HUES6 (cell line): ENCODE measurements at regions not wholly inside any gene's neighbourhood (a gene's known extent, or its start where the extent isn't known, plus 50 kb on each side); places are given as distances from the start of the nearest gene placed in this dataset.

Experiments
- H3K27ac ChIP-seq: 2 replicates; pipeline ENCODE4 v1.7.0; 2013; ENCODE audit warnings: low read depth, mild to moderate bottlenecking, low read length, inconsistent platforms
- H3K27me3 ChIP-seq: 2 replicates; pipeline ENCODE4 v1.6.1; 2013; ENCODE audit warnings: low read length; ENCODE audit not compliant: control insufficient read depth, insufficient read depth
- H3K36me3 ChIP-seq: 2 replicates; pipeline ENCODE4 v1.6.1; 2013; ENCODE audit warnings: low read length; ENCODE audit not compliant: control insufficient read depth, insufficient read depth
- H3K4me1 ChIP-seq: 2 replicates; pipeline ENCODE4 v1.6.1; 2013; ENCODE audit warnings: low read length; ENCODE audit not compliant: control insufficient read depth, insufficient read depth
- H3K4me3 ChIP-seq: 2 replicates; pipeline ENCODE4 v1.5.1; 2013; ENCODE audit warnings: low read depth, low read length
- H3K9ac ChIP-seq: one replicate; pipeline ENCODE4 v1.6.1; 2013; ENCODE audit warnings: mild to moderate bottlenecking, low read length
- H3K9me3 ChIP-seq: 2 replicates; pipeline ENCODE4 v1.6.1; 2013; ENCODE audit warnings: low read depth, low read length; ENCODE audit not compliant: control insufficient read depth, insufficient read depth

DNA sequence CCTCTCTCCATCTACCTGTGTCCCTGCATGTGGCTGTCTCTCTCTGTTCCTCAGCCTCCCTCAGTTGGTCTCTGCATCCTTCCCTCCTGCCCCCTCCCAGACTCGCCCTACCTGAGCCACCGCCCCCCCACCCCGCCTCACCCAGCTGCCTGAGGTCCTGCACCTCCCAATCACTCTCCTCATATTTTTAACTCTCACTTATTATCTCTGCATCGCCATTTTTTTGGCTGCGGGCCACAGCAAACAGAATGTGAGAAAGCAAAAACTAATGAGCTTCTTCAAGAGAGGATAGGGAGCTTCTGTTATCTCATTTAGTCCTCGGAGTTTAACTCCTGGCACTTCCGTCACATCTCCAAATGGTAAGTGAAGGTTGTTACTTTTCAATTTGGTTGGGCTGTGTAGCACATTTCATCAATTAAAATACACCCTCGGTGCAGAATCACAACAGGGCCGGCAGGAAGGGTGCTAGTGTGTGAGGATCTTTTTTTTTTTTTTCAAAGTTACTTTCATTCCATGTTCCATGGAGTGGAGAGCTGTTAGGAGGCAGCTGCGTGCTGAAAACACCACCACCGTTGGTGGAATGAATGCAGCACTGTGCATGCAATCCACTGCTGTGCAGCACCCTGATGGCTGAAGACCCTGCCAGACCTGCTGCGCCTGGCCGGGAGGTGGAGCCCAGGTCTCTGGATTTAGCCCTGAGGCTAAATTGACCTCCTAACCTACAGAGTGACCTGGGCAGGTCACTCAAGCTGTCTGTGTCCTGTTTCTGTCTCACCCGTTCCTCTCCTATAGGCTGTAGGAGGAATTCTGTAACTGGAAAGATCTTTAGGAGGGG lies 157.2 kb upstream of the NFIA start:
- no peaks in the 10 kb centered on the region for H3K27me3 ChIP-seq
- H3K9me3 ChIP-seq: no peaks in the 10 kb centered on the region
- H3K9ac ChIP-seq: no peak overlapping the region
- peaks cover 19% of the 10 kb centered on the region for H3K4me1 ChIP-seq
- H3K36me3 ChIP-seq: no peaks in the 10 kb centered on the region
- H3K4me3 ChIP-seq: no peak overlapping the region
- H3K27ac ChIP-seq: no peak overlapping the region

DNA sequence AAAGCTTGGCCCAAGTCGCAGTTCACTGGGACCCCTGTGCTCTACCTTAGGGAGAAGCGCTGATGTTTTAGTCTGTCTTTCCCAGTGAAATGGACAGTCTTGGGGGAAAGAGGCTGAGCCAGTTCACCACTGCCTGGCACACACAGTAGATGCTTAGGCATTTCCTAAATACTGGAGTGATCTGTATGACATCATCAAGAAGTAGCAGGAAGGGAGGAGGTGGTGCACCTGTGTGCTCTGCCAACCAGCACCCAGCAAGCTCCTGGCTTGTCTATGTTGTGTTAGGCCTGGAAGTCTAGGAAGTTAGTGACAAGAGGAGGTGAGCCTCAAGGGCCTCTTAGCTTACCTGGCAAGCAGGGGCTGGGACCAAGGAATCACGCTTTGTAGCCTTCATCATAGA lies 158.2 kb upstream of the NFIA start:
- Histone ChIP-seq H3K9me3 (no peaks in the 10 kb centered on the region), H3K36me3 (no peaks in the 10 kb centered on the region), H3K4me1 (peaks cover 19% of the 10 kb centered on the region), H3K4me3 (no peak overlapping the region), H3K9ac (no peak overlapping the region), H3K27me3 (no peaks in the 10 kb centered on the region), H3K27ac (no peak overlapping the region)

DNA sequence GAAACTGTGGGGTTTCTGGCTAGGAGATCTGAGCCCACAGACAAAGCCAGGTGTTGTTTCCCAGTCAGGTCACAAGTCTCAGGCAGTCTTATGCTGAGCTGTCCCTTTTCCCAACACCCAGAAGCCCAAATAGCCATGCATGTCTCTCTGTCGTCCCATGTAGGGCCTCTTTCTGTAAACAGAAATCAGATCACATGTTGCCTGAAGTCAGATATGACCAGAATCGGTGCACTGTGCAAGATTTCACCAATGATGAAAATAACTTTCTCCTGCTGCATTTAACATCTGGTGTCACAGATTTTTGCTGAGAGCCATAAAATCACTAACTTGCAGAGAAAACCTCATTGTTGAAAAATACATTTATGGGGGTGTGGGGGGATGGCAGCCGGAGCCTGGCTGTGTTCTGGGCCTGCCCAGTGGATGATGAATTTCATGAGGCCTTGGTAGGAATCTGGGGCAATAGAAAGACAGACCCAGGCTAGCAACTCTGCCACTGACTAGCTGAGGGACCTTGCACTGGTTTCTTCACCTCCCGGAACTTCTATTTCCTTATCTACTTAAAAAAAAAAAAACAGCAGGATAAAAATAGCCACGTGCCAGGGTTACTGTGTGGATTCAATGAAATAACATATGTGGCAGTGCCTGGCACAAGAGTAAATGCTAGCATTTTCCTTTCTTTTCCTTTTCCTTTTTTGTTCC lies 158.8 kb upstream of the NFIA start:
- no peaks in the 10 kb centered on the region for H3K36me3 ChIP-seq
- H3K9ac ChIP-seq: no peak overlapping the region
- no peak overlapping the region for H3K4me3 ChIP-seq
- no peaks in the 10 kb centered on the region for H3K27me3 ChIP-seq
- H3K9me3 ChIP-seq: no peaks in the 10 kb centered on the region
- H3K27ac ChIP-seq: no peak overlapping the region
- H3K4me1 ChIP-seq: peaks cover 19% of the 10 kb centered on the region

DNA sequence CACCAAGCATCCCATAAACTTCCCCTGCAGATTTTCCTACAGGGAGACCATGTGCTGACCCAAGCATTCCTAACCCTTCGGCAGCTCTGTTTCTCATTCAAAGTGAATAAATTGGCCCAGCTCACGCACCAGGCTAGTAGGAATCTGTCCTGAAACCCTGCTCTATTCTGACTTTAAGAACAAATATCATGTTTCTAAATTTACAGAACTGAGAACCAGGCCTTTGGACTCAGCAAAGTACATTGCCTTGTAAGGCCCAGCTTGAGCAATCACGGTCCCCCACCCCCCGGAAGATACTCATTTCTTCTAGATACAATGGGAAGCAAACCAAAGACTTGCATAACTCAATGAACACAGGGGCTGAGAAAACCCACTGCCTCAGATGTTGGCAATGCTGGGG lies 160.1 kb upstream of the NFIA start:
- Histone ChIP-seq H3K4me3 (no peak overlapping the region), H3K9ac (no peak overlapping the region), H3K4me1 (peaks cover 19% of the 10 kb centered on the region), H3K9me3 (no peaks in the 10 kb centered on the region), H3K36me3 (no peaks in the 10 kb centered on the region), H3K27me3 (no peaks in the 10 kb centered on the region), H3K27ac (no peak overlapping the region)

DNA sequence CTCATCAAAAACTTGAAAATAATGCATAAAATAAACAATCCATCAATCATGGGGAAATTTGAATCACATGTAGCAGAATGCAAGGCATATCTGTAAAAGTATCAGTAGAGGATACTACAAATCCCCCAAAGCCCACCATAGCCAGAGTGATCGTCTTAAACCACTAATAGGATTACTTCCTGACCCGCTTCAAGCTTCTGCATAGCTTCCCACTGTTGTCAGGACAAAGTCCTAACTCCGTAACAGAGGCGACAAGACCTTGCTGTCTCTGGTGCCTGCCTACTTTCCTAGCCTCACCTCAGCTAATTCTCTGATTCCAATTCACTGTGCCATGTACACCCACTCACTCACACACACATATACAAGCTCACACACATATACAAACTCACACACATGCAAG lies 161.2 kb upstream of the NFIA start:
- Histone ChIP-seq H3K4me3 (no peak overlapping the region), H3K9ac (no peak overlapping the region), H3K4me1 (peaks cover 19% of the 10 kb centered on the region)

DNA sequence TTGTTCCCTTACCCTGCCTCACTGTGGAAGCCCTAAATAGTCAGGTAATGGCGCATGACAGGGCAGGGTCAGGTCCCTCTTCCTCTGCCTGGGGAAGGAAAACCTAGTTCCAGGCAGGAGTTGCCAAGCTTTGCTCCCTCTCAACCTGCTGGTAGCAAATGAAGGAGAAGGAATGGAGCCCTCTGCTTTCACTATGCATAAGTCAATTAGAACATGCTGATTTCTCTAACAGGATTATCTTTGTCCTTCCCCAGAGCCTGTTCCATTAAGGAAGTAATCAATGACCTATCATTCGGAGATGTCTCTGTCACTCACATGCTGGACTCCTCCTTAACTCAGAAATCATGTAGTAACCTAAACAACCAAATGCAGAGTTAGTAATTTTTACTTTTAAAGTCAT lies 161.8 kb upstream of the NFIA start:
- H3K36me3 ChIP-seq: no peaks in the 10 kb centered on the region
- H3K27me3 ChIP-seq: no peaks in the 10 kb centered on the region
- H3K27ac ChIP-seq: no peak overlapping the region

More for the DNA sequence above, 161.2 kb upstream of the NFIA start:
- Histone ChIP-seq H3K27ac (no peak overlapping the region), H3K36me3 (no peaks in the 10 kb centered on the region), H3K9me3 (no peaks in the 10 kb centered on the region), H3K27me3 (no peaks in the 10 kb centered on the region)

DNA sequence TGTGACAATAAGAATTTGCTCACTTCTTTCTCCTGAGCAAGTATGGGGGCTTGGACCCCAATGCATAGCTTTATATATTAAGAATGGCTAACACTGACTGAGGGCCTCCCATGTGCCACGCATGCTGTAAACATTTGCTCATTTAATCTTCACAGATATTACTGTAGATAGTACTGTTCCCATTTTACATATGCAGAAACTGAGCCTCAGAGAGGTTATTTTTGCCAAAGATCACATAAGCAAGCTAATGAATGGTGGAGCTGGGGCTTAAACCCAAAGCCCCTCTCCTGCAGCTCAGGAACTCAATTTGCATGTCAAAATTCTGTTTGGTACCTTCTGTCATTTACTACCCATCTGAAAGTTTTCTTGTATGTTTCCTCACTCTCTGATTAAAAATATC lies 163.5 kb upstream of the NFIA start:
- H3K9ac ChIP-seq: no peak overlapping the region
- H3K4me3 ChIP-seq: no peak overlapping the region
- no peaks in the 10 kb centered on the region for H3K36me3 ChIP-seq
- H3K9me3 ChIP-seq: 0 out of 2 replicates have a peak, but pooled peaks cover 6% of the 10 kb centered on the region
- H3K27me3 ChIP-seq: no peaks in the 10 kb centered on the region
- H3K4me1 ChIP-seq: peaks cover 13% of the 10 kb centered on the region
- H3K27ac ChIP-seq: no peak overlapping the region

More for the DNA sequence above, 161.8 kb upstream of the NFIA start:
- Histone ChIP-seq H3K9me3 (no peaks in the 10 kb centered on the region), H3K4me1 (peaks cover 18% of the 10 kb centered on the region), H3K9ac (no peak overlapping the region), H3K4me3 (no peak overlapping the region)

DNA sequence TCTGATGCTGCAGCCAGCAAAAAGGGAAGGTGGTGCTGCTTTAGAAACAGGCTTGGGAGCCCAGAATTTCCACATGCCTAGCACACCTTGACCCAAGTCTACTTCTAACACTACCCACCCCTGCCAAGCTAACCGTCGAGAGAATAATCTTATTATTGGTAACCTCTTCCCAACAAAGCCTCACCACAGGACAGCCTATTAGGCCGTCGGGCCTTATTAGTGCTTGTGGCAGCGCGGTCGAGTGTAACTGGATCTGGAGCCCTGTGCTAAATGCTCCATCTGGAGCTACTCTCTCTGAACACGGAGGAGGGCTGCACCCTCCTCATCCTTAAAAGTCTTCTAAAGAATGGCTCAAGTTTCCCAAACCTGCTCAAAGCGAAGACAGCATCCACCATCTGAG lies 165.5 kb upstream of the NFIA start:
- H3K36me3 ChIP-seq: no peaks in the 10 kb centered on the region
- no peak overlapping the region for H3K27ac ChIP-seq
- H3K9me3 ChIP-seq: 0 out of 2 replicates have a peak, but pooled peaks cover 6% of the 10 kb centered on the region
- H3K4me3 ChIP-seq: no peak overlapping the region
- H3K9ac ChIP-seq: no peak overlapping the region
- peaks cover 20% of the 10 kb centered on the region for H3K4me1 ChIP-seq
- H3K27me3 ChIP-seq: no peaks in the 10 kb centered on the region

DNA sequence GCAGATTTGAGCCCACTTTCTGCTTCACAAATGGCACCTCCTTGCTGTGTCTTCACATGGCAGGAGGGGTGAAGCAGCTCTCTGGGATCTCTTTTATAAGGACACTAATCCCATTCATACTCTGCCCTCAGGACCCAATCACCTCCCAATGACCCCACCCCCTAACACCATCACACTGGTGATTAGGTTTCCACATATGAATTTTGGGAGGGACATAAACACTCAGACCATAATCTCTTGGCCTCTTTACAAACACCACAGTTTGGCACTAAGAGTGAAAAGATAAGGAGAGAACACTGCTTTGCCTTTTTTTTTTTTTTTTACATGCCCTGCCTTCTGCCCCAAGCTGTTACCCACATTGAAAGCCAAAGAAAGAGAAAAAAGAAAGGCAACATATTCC lies 166.2 kb upstream of the NFIA start:
- Histone ChIP-seq H3K4me3 (no peak overlapping the region), H3K9ac (no peak overlapping the region), H3K9me3 (0 out of 2 replicates have a peak, but pooled peaks cover 6% of the 10 kb centered on the region), H3K27me3 (no peaks in the 10 kb centered on the region), H3K4me1 (peaks cover 24% of the 10 kb centered on the region), H3K36me3 (no peaks in the 10 kb centered on the region), H3K27ac (no peak overlapping the region)

DNA sequence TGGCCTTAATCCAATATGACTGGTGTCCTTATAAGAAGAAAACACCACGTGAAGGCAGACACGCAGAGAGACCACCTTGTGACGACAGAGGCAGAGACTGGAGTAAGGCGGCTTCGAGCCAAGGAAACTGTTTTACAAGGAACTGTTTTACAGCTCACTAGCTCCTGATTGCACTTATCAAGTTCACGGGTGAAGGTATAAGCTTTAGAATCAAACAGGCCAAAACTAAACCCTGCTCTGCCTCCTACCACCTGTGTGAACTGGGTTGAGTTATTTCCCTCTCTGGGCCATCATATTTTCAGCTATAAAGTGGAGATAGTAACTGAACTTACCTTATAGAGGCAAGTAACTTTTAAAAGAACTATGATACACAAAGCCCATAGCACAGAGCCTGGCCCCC lies 166.9 kb upstream of the NFIA start:
- Histone ChIP-seq H3K27me3 (no peaks in the 10 kb centered on the region), H3K4me3 (no peak overlapping the region), H3K9ac (no peak overlapping the region), H3K9me3 (0 out of 2 replicates have a peak, but pooled peaks cover 6% of the 10 kb centered on the region), H3K36me3 (no peaks in the 10 kb centered on the region), H3K27ac (no peak overlapping the region), H3K4me1 (peaks cover 17% of the 10 kb centered on the region)

DNA sequence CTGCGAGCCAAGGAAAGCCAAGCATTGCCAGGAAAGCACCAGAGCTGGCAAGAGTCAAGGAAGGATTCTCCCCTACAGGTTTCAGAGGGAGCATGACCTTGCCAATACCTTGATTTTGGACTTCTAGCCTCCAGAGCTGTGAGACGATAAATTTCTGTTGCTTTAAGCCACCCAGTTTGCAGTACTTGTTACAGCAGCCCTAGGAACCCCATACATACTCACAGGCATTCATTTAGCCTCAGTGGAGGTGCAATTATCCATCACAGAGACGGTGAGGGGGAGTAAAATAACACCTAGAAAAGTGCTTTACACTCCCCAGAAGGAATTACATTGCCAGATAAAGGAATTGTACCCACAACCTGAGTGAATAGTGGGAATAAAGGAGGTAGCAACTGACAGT lies 167.4 kb upstream of the NFIA start:
- no peaks in the 10 kb centered on the region for H3K36me3 ChIP-seq

More for the DNA sequence above, 167.4 kb upstream of the NFIA start:
- H3K27me3 ChIP-seq: no peaks in the 10 kb centered on the region
- H3K4me3 ChIP-seq: no peak overlapping the region
- H3K9ac ChIP-seq: no peak overlapping the region
- H3K9me3 ChIP-seq: 0 out of 2 replicates have a peak, but pooled peaks cover 6% of the 10 kb centered on the region
- no peak overlapping the region for H3K27ac ChIP-seq
- peaks cover 15% of the 10 kb centered on the region for H3K4me1 ChIP-seq
